MCF 10A (cell line): ENCODE measurements at regions not wholly inside any gene's neighbourhood (a gene's known extent, or its start where the extent isn't known, plus 50 kb on each side); places are given as distances from the start of the nearest gene placed in this dataset.
"Not testable (repeated sequence)": the region's sequence is repeated elsewhere in the genome, so short reads cannot be mapped to it uniquely, and the experiment has no call there.

Experiments used
- BruUV-seq: library from RNA; stranded (reverse); fragments of 400-500 nt; replicated peaks from 2 replicates; lab custom pipeline; 2021; lab: Mats Ljungman, UMichigan
- CTCF ChIA-PET: fragments of 300-600 bp; sonication (Branson Sonifier 250); formaldehyde crosslinking; extraction: SDS; loops from one replicate; lab custom pipeline; 2021; ENCODE audit warnings: antibody characterized with exemption, inconsistent platforms; lab: Yijun Ruan, JAX
- POLR2A ChIA-PET: fragments of 300-600, 350-650 bp; sonication (Branson Sonifier 250); formaldehyde crosslinking; extraction: SDS; loops from one replicate; lab custom pipeline; 2020; ENCODE audit warnings: antibody characterized with exemption, inconsistent platforms; lab: Yijun Ruan, JAX
- DNase-seq: peaks from one replicate; pipeline ENCODE4 v3.0.0-alpha.2; 2018; ENCODE audit not compliant: unreplicated experiment
- H3K27ac Mint-ChIP-seq: one replicate; pipeline ENCODE4 v1.8.0; 2022; ENCODE audit warnings: mild to moderate bottlenecking, low read depth, mixed read lengths; ENCODE audit not compliant: unreplicated experiment
- H3K27me3 Mint-ChIP-seq: one replicate; pipeline ENCODE4 v1.8.0; 2022; ENCODE audit warnings: mixed read lengths; ENCODE audit not compliant: insufficient read depth, unreplicated experiment
- H3K36me3 Mint-ChIP-seq: one replicate; pipeline ENCODE4 v1.8.0; 2022; ENCODE audit warnings: mild to moderate bottlenecking, moderate library complexity, mixed read lengths; ENCODE audit not compliant: insufficient read depth, unreplicated experiment
- H3K4me1 Mint-ChIP-seq: one replicate; pipeline ENCODE4 v1.8.0; 2022; ENCODE audit warnings: mixed read lengths; ENCODE audit not compliant: insufficient read depth, unreplicated experiment
- H3K4me3 Mint-ChIP-seq: one replicate; pipeline ENCODE4 v1.8.0; 2022; ENCODE audit warnings: mild to moderate bottlenecking, moderate library complexity, mixed read lengths; ENCODE audit not compliant: unreplicated experiment
- H3K9me3 Mint-ChIP-seq: one replicate; pipeline ENCODE4 v1.8.0; 2022; ENCODE audit warnings: mixed read lengths; ENCODE audit not compliant: unreplicated experiment
- intact Hi-C: fragments of 100-400 bp; cut with micrococcal nuclease; formaldehyde crosslinking; loops from 2 replicates; pipeline ENCODE4 v1.14.1; 2022
- TF ChIP-seq, protein P1 (sequence below): fragments of 200-600 bp; IDR thresholded peaks from one replicate; pipeline ENCODE4 v1.8.0; 2022; ENCODE audit warnings: antibody characterized with exemption, mild to moderate bottlenecking; ENCODE audit not compliant: unreplicated experiment

DNA sequence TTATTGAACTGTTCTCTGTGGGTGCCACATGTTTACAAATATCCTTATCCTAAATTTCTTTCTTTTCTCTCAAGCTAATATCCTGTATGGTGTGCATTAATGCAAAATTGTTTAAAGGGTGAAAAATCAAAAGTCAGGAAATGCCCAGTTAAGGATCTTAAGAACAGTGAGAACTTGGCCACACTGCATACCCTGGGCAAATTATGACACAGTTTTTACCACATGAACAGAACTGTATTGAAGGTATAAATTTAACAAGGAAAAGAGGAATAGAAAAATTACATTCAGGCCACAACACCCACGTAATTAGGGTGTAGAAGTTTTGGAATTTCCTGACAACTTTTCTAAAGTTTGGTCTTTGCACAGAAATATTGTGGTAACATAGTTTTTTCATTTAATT is 94.4 kb upstream of the HCCS start:
- no peak overlapping the region for H3K4me3 Mint-ChIP-seq
- no peak overlapping the region for H3K27ac Mint-ChIP-seq
- H3K9me3 Mint-ChIP-seq: peaks cover 7% of the 10 kb centered on the region
- intact Hi-C loops: no loop called here
- H3K4me1 Mint-ChIP-seq: no peaks in the 10 kb centered on the region
- H3K36me3 Mint-ChIP-seq: no peaks in the 10 kb centered on the region
- no peaks in the 10 kb centered on the region for H3K27me3 Mint-ChIP-seq
- TF ChIP-seq, protein P1, sequence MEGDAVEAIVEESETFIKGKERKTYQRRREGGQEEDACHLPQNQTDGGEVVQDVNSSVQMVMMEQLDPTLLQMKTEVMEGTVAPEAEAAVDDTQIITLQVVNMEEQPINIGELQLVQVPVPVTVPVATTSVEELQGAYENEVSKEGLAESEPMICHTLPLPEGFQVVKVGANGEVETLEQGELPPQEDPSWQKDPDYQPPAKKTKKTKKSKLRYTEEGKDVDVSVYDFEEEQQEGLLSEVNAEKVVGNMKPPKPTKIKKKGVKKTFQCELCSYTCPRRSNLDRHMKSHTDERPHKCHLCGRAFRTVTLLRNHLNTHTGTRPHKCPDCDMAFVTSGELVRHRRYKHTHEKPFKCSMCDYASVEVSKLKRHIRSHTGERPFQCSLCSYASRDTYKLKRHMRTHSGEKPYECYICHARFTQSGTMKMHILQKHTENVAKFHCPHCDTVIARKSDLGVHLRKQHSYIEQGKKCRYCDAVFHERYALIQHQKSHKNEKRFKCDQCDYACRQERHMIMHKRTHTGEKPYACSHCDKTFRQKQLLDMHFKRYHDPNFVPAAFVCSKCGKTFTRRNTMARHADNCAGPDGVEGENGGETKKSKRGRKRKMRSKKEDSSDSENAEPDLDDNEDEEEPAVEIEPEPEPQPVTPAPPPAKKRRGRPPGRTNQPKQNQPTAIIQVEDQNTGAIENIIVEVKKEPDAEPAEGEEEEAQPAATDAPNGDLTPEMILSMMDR: no peak
- no peak for DNase-seq
- ChIA-PET CTCF (no interaction called here), POLR2A (no interaction called here)
- BruUV-seq: no TSS peak

- DNase-seq, H3K27ac Mint-ChIP-seq, H3K27me3 Mint-ChIP-seq, H3K4me1 Mint-ChIP-seq, BruUV-seq, H3K4me3 Mint-ChIP-seq, intact Hi-C loops, H3K9me3 Mint-ChIP-seq, CTCF ChIA-PET, POLR2A ChIA-PET, H3K36me3 Mint-ChIP-seq: not testable (repeated sequence)
Measured at GRCh38 chrX:11022588-11022987, 88.5 kb upstream of the HCCS start.

GRCh38 chrX:11039926-11040325 is 71.2 kb upstream of the HCCS start:
- Mint-ChIP-seq H3K9me3 (no peaks in the 10 kb centered on the region), H3K27me3 (no peaks in the 10 kb centered on the region), H3K4me1 (no peaks in the 10 kb centered on the region), H3K27ac (no peak overlapping the region), H3K4me3 (no peak overlapping the region), H3K36me3 (no peaks in the 10 kb centered on the region)
- intact Hi-C loops: no loop called here
- no peak for DNase-seq
- no TSS peak for BruUV-seq
- POLR2A ChIA-PET: no interaction called here
- CTCF ChIA-PET: interaction anchor here (1.3 kb wide), 1 partner anchor 13 kb away, joined by 3 read pairs; no protein-coding TSS in a partner anchor
- TF ChIP-seq, protein P1: no peak

DNA sequence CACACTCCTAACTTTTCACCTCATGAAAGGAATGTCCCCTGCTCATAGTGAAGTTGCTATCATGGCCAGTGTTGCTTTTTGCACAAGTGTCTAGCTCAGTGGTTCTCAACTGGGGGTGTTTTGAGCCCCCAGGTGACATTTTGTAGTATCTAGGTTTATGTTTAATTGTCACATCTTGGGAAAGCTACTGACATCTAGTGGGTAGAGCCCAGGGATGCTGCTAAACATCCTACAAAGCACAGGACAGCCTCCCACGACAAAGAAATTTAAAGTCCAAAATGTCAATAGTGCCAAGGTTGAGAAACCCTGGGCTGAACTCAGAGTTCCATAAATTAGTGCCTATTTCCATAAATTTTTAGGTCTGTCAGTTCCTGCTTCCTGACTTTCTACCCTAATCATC is 70.7 kb upstream of the HCCS start:
- no peaks in the 10 kb centered on the region for H3K4me1 Mint-ChIP-seq
- H3K4me3 Mint-ChIP-seq: no peak overlapping the region
- H3K36me3 Mint-ChIP-seq: no peaks in the 10 kb centered on the region
- ChIA-PET POLR2A (no interaction called here), CTCF (interaction anchor here (0.6 to 1.3 kb wide), 2 partner anchors 14 to 220 kb away, joined by 3 read pairs; no protein-coding TSS in a partner anchor)
- no peaks in the 10 kb centered on the region for H3K9me3 Mint-ChIP-seq
- DNase-seq: no peak
- intact Hi-C loops: no loop called here
- TF ChIP-seq, protein P1: no peak
- H3K27ac Mint-ChIP-seq: no peak overlapping the region
- no TSS peak for BruUV-seq
- H3K27me3 Mint-ChIP-seq: no peaks in the 10 kb centered on the region

GRCh38 chrX:11040996-11041395 is 70.1 kb upstream of the HCCS start:
- H3K36me3 Mint-ChIP-seq: no peaks in the 10 kb centered on the region
- BruUV-seq: no TSS peak
- intact Hi-C loops: no loop called here
- CTCF ChIA-PET: interaction anchor here (0.6 to 0.9 kb wide), 2 partner anchors 12 to 220 kb away, joined by 3 read pairs; no protein-coding TSS in a partner anchor
- no peaks in the 10 kb centered on the region for H3K4me1 Mint-ChIP-seq
- no peak overlapping the region for H3K4me3 Mint-ChIP-seq
- POLR2A ChIA-PET: no interaction called here
- H3K9me3 Mint-ChIP-seq: peaks cover 2% of the 10 kb centered on the region
- no peak for DNase-seq
- TF ChIP-seq, protein P1: no peak
- no peak overlapping the region for H3K27ac Mint-ChIP-seq
- H3K27me3 Mint-ChIP-seq: no peaks in the 10 kb centered on the region
